ENCODE measurements at regions not wholly inside any gene's neighbourhood (a gene's known extent, or its start where the extent isn't known, plus 50 kb on each side); places are given as distances from the start of the nearest gene placed in this dataset.

GRCh38 chr15:70220490-70221096 is 122.9 kb upstream of the TLE3 start:
- TF ChIP-seq, protein P1, sequence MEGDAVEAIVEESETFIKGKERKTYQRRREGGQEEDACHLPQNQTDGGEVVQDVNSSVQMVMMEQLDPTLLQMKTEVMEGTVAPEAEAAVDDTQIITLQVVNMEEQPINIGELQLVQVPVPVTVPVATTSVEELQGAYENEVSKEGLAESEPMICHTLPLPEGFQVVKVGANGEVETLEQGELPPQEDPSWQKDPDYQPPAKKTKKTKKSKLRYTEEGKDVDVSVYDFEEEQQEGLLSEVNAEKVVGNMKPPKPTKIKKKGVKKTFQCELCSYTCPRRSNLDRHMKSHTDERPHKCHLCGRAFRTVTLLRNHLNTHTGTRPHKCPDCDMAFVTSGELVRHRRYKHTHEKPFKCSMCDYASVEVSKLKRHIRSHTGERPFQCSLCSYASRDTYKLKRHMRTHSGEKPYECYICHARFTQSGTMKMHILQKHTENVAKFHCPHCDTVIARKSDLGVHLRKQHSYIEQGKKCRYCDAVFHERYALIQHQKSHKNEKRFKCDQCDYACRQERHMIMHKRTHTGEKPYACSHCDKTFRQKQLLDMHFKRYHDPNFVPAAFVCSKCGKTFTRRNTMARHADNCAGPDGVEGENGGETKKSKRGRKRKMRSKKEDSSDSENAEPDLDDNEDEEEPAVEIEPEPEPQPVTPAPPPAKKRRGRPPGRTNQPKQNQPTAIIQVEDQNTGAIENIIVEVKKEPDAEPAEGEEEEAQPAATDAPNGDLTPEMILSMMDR (IDR thresholded peaks at IDR 0.05) = no peak
- TF ChIP-seq EP300 (IDR thresholded peaks at IDR 0.05) = no peak
- no peak for TF ChIP-seq POLR2AphosphoS5 (IDR thresholded peaks at IDR 0.05)
- TF ChIP-seq POLR2A (IDR thresholded peaks at IDR 0.05; ENCODE audit: low read depth) = no peak
